ENCODE measurements at regions not wholly inside any gene's neighbourhood (a gene's known extent, or its start where the extent isn't known, plus 50 kb on each side); places are given as distances from the start of the nearest gene placed in this dataset.
"Not testable (repeated sequence)": the region's sequence is repeated elsewhere in the genome, so short reads cannot be mapped to it uniquely, and the experiment has no call there.

- not testable (repeated sequence) for TF ChIP-seq SUZ12 (IDR thresholded peaks at IDR 0.05; ENCODE audit: extremely low read depth, insufficient read depth, insufficient read length); YY1 (IDR thresholded peaks at IDR 0.05; ENCODE audit: insufficient read depth, insufficient read length); ZNF274 (IDR thresholded peaks at IDR 0.05; ENCODE audit: low read depth, low read length)
Observed at GRCh38 chr16:16494998-16495397, 116.1 kb downstream of the NPIPA7 start.
